ENCODE measurements at regions not wholly inside any gene's neighbourhood (a gene's known extent, or its start where the extent isn't known, plus 50 kb on each side); places are given as distances from the start of the nearest gene placed in this dataset.

GRCh38 chr2:103823847-103824246, 1030.1 kb upstream of the POU3F3 start:
- H3K27me3 Mint-ChIP-seq (ENCODE audit: low read depth) = peaks cover 6% of the 10 kb centered on the region
- TF ChIP-seq, protein P1, sequence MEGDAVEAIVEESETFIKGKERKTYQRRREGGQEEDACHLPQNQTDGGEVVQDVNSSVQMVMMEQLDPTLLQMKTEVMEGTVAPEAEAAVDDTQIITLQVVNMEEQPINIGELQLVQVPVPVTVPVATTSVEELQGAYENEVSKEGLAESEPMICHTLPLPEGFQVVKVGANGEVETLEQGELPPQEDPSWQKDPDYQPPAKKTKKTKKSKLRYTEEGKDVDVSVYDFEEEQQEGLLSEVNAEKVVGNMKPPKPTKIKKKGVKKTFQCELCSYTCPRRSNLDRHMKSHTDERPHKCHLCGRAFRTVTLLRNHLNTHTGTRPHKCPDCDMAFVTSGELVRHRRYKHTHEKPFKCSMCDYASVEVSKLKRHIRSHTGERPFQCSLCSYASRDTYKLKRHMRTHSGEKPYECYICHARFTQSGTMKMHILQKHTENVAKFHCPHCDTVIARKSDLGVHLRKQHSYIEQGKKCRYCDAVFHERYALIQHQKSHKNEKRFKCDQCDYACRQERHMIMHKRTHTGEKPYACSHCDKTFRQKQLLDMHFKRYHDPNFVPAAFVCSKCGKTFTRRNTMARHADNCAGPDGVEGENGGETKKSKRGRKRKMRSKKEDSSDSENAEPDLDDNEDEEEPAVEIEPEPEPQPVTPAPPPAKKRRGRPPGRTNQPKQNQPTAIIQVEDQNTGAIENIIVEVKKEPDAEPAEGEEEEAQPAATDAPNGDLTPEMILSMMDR (conservative IDR thresholded peaks at IDR 0.05) = no peak
- no peaks in the 10 kb centered on the region for H3K79me2 ChIP-seq (ENCODE audit: insufficient read depth, low read length)
- no peak overlapping the region for H2AK5ac ChIP-seq (ENCODE audit: insufficient read length, low read length)
- no peak overlapping the region for H2BK5ac ChIP-seq (ENCODE audit: insufficient read length, low read length)
- H2BK15ac ChIP-seq (ENCODE audit: low read depth, low read length) = no peak overlapping the region
- H3K4ac ChIP-seq (ENCODE audit: low read depth, low read length) = no peak overlapping the region
- H3K56ac ChIP-seq (ENCODE audit: insufficient read length, low read depth, low read length) = no peak overlapping the region
- H3K36me3 Mint-ChIP-seq (ENCODE audit: insufficient read depth in 1 of 3, low read depth in 3 of 3) = peaks cover 0 to 5% (median 2%) of the 10 kb centered on the region in 3 experiments; a peak in 4 of 7 replicates
- no peak overlapping the region for H2BK20ac ChIP-seq (ENCODE audit: low read depth, low read length, poor library complexity, severe bottlenecking)
- no peak overlapping the region for H3K23ac ChIP-seq (ENCODE audit: insufficient read length, low read depth, low read length)
- H4K5ac ChIP-seq (ENCODE audit: insufficient read length, low read depth, low read length) = no peak overlapping the region
- no peak overlapping the region for H3K4me3 Mint-ChIP-seq
- H4K91ac ChIP-seq (ENCODE audit: insufficient read length, low read depth, low read length) = no peak overlapping the region
- H3K9ac ChIP-seq (ENCODE audit: extremely low read depth, insufficient read length, low read length) = no peak overlapping the region
- no peak overlapping the region for H3K18ac ChIP-seq (ENCODE audit: insufficient read length, low read depth, low read length)
- peaks cover 14 to 22% of the 10 kb centered on the region in 2 experiments for H3K4me1 Mint-ChIP-seq
- no peak overlapping the region for H3T11ph ChIP-seq (ENCODE audit: low read length)
- H3K4me1 ChIP-seq (ENCODE audit: insufficient read depth, low read length) = no peaks in the 10 kb centered on the region
- H2BK12ac ChIP-seq (ENCODE audit: insufficient read length, low read depth, low read length) = no peak overlapping the region
- no peak overlapping the region for H3K27ac ChIP-seq (ENCODE audit: insufficient read length, low read depth, low read length)
- H2BK120ac ChIP-seq (ENCODE audit: low read depth, low read length, poor library complexity, severe bottlenecking) = no peak overlapping the region
- no peaks in the 10 kb centered on the region for H3K79me1 ChIP-seq (ENCODE audit: insufficient read depth, low read depth, low read length, poor library complexity, severe bottlenecking)
- DNase-seq = no peak
- no peak overlapping the region for H2AFZ ChIP-seq (ENCODE audit: low read length)
- no peak overlapping the region for H4K8ac ChIP-seq (replicated peaks; ENCODE audit: insufficient read length, low read depth, low read length)
- no peaks in the 10 kb centered on the region for H3K9me3 ChIP-seq (ENCODE audit: control insufficient read depth, low read depth, low read length)
- no peaks in the 10 kb centered on the region for H3K27me3 ChIP-seq (ENCODE audit: insufficient read depth, low read length)
- H3K4me2 ChIP-seq (ENCODE audit: insufficient read depth, insufficient read length, low read length) = no peak overlapping the region
- H3K23me2 ChIP-seq (ENCODE audit: insufficient read length, low read depth, low read length, poor library complexity, severe bottlenecking) = no peaks in the 10 kb centered on the region
- H3K14ac ChIP-seq (ENCODE audit: insufficient read depth, low read length) = no peak overlapping the region
- H4K20me1 ChIP-seq (ENCODE audit: control insufficient read depth, insufficient read depth, insufficient read length) = no peaks in the 10 kb centered on the region
- H3K9me3 Mint-ChIP-seq = peaks cover 0 to 6% of the 10 kb centered on the region in 2 experiments; a peak in 2 of 5 replicates
- no CpG with 5 or more reads among the region's 1 CpG for WGBS (ENCODE audit: extremely low coverage, insufficient read length, low lambda C conversion rate)
- no peak overlapping the region for H3K27ac Mint-ChIP-seq

All from H9 (cell line).